ENCODE measurements at regions not wholly inside any gene's neighbourhood (a gene's known extent, or its start where the extent isn't known, plus 50 kb on each side); places are given as distances from the start of the nearest gene placed in this dataset.

DNA sequence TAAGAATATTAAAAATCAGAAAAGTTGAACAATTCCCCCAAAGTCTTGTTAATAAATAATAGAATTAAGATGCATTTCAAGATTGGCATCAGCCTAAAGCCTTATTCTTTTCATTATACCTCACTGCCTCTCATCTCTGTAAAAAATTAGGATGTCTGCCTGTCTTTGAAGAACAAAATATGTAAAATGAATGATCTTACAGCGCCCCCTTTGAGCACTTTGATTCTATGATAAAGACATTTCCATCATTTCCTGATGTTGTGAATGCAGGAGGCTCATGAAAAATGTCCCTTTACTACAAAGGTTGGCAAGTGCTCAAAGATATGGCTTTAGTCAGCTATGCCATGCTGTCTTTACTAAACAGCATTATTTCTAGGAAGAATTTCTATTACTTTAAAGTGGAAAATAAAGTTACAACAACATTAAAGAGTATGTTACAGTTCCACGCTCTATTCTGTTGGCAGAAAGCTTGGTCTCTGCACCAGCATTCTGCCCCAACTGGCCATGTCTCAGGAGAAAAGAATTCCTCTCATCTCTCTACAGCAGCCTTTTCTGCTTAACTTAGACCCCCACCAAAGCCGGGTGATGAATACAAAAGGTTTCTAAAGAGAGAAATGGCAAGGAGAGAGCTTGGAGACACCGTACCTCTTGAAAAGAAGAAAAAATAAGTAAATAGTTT is 95.1 kb downstream of the LLPH start:
- peak; percentile 21 to 66 for DNase-seq (ENCODE audit: low read depth in 1 of 2, low spot score in 1 of 2)
- Histone ChIP-seq H3K4me2 (no peak overlapping the region), H3K4me3 (no peak overlapping the region), H3K27ac (no peak overlapping the region), H3K9me3 (no peaks in the 10 kb centered on the region), H3K4me1 (no peaks in the 10 kb centered on the region)
- TF ChIP-seq SMC3 (IDR thresholded peaks at IDR 0.05) (peak; percentile 44; the same call in 2 of the 3 replicates), CBX2 (IDR thresholded peaks at IDR 0.05; ENCODE audit: borderline replicate concordance, low read depth) (no peak), CBX8 (IDR thresholded peaks at IDR 0.05) (no peak), GATA3 (IDR thresholded peaks at IDR 0.05; ENCODE audit: borderline replicate concordance) (no peak), FOSB (CRISPR knock-in tag; IDR thresholded peaks at IDR 0.05) (no peak), RAD21 (conservative IDR thresholded peaks at IDR 0.05 in 1 of 2, IDR thresholded peaks at IDR 0.05 in 1 of 2) (peak; percentile 72 to 76), TFCP2L1 (CRISPR knock-in tag; IDR thresholded peaks at IDR 0.05) (no peak)
- TF ChIP-seq, protein P1, sequence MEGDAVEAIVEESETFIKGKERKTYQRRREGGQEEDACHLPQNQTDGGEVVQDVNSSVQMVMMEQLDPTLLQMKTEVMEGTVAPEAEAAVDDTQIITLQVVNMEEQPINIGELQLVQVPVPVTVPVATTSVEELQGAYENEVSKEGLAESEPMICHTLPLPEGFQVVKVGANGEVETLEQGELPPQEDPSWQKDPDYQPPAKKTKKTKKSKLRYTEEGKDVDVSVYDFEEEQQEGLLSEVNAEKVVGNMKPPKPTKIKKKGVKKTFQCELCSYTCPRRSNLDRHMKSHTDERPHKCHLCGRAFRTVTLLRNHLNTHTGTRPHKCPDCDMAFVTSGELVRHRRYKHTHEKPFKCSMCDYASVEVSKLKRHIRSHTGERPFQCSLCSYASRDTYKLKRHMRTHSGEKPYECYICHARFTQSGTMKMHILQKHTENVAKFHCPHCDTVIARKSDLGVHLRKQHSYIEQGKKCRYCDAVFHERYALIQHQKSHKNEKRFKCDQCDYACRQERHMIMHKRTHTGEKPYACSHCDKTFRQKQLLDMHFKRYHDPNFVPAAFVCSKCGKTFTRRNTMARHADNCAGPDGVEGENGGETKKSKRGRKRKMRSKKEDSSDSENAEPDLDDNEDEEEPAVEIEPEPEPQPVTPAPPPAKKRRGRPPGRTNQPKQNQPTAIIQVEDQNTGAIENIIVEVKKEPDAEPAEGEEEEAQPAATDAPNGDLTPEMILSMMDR (IDR thresholded peaks at IDR 0.05): peak; percentile 55
- POLR2A ChIA-PET: interaction anchor here (0.8 kb wide), 1 partner anchor 294 kb away, joined by 3 read pairs; no protein-coding TSS in a partner anchor
- CTCF ChIA-PET: interaction anchor here (0.6 to 1.9 kb wide), 14 partner anchors 10 to 729 kb away, joined by 3 to 6 read pairs (median 4); no protein-coding TSS in a partner anchor
- FAIRE-seq: no peak
- ATAC-seq: peak in 1 of 2 experiments; percentile 71; a peak in 3 of 6 replicates
- 28% methylated on average over 4 of the region's 4 CpGs for WGBS (ENCODE audit: missing lambda C conversion rate)

DNA sequence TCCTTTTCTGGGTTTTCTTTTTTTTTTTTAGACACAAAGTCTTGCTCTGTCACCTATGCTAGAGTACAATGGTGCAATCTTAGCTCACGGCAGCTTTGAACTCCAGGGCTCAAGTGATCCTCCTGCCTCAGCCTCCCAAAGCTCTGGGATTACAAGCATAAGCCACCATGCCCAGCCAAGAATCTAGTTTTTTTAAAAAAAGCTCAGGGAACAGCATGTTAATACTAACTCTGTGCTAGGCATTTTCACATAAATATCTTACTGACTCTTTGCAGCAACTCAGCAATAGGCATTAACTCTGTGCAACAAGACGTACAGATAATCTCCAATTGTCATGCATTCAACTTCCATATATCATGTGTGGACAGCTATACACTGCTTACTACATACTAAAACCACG is 97.4 kb downstream of the LLPH start:
- Histone ChIP-seq H3K4me2 (no peak overlapping the region), H3K9me3 (no peaks in the 10 kb centered on the region), H3K4me1 (no peaks in the 10 kb centered on the region), H3K27ac (no peak overlapping the region), H3K4me3 (no peak overlapping the region)
- CTCF ChIA-PET: interaction anchor here (0.7 to 2.4 kb wide), 2 partner anchors 75 to 431 kb away, joined by 3 to 8 read pairs; no protein-coding TSS in a partner anchor
- ATAC-seq (no peak), DNase-seq (ENCODE audit: low read depth in 1 of 2, low spot score in 1 of 2) (no peak), FAIRE-seq (no peak)
- POLR2A ChIA-PET: no interaction called here
- TF ChIP-seq RARB (CRISPR knock-in tag; IDR thresholded peaks at IDR 0.05): no peak
- no peak for TF ChIP-seq TP53 (CRISPR knock-in tag; IDR thresholded peaks at IDR 0.05)
- no peak for TF ChIP-seq POLR2A (IDR thresholded peaks at IDR 0.05; ENCODE audit: low read length)
- TF ChIP-seq HOXA7 (CRISPR knock-in tag; IDR thresholded peaks at IDR 0.05): no peak
- TF ChIP-seq CBX8 (IDR thresholded peaks at IDR 0.05): no peak
- no peak for TF ChIP-seq ZSCAN20 (CRISPR knock-in tag; IDR thresholded peaks at IDR 0.05)
- no peak for TF ChIP-seq RAD21 (conservative IDR thresholded peaks at IDR 0.05 in 1 of 2, IDR thresholded peaks at IDR 0.05 in 1 of 2)
- no peak for TF ChIP-seq NPAS2 (CRISPR knock-in tag; IDR thresholded peaks at IDR 0.05; ENCODE audit: borderline replicate concordance)
- no peak for TF ChIP-seq KDM1A (IDR thresholded peaks at IDR 0.05; ENCODE audit: low read depth)
- TF ChIP-seq FOSL2 (IDR thresholded peaks at IDR 0.05): no peak
- TF ChIP-seq FOSL2 (CRISPR knock-in tag; IDR thresholded peaks at IDR 0.05): no peak
- TF ChIP-seq BHLHE40 (IDR thresholded peaks at IDR 0.05; ENCODE audit: low read depth, low read length): no peak
- TF ChIP-seq MAFK (IDR thresholded peaks at IDR 0.05; ENCODE audit: partially characterized antibody): no peak
- no peak for TF ChIP-seq RCOR1 (IDR thresholded peaks at IDR 0.05; ENCODE audit: low read depth, low read length)
- no peak for TF ChIP-seq PHF8 (IDR thresholded peaks at IDR 0.05; ENCODE audit: borderline replicate concordance, low read depth)
- WGBS (ENCODE audit: missing lambda C conversion rate): 60% methylated on average over 3 of the region's 3 CpGs

DNA sequence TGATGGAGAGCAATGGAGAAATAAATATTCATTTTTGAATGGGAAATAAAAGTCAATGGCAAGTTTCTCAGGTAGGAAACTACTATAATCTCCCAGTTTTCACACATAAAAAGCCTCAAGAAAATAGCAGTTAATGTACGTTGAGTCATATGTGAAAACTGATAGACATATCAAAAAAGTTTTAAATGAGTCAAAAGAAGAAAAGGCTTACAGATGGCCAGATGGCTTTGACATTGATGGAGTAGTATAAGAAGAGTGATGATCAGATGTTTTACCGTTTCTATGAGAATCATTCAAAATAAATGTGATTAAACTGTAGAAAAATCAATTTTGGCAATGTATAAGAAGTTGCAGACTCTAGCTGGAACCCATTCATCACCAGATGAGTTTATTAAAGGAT is 97.8 kb downstream of the LLPH start:
- no peak overlapping the region for H3K4me3 ChIP-seq
- 57% methylated on average over 2 of the region's 2 CpGs for WGBS (ENCODE audit: missing lambda C conversion rate)
- POLR2A ChIA-PET: no interaction called here
- TF ChIP-seq RAD21 (conservative IDR thresholded peaks at IDR 0.05 in 1 of 2, IDR thresholded peaks at IDR 0.05 in 1 of 2) (no peak), TFCP2L1 (CRISPR knock-in tag; IDR thresholded peaks at IDR 0.05) (no peak), ZFP36 (IDR thresholded peaks at IDR 0.05; ENCODE audit: borderline replicate concordance, partially characterized antibody) (no peak), TP53 (CRISPR knock-in tag; IDR thresholded peaks at IDR 0.05) (no peak), NFE2L2 (conservative IDR thresholded peaks at IDR 0.05; ENCODE audit: low read length) (no peak)
- TF ChIP-seq, protein P1 (IDR thresholded peaks at IDR 0.05): no peak
- TF ChIP-seq, protein P2, sequence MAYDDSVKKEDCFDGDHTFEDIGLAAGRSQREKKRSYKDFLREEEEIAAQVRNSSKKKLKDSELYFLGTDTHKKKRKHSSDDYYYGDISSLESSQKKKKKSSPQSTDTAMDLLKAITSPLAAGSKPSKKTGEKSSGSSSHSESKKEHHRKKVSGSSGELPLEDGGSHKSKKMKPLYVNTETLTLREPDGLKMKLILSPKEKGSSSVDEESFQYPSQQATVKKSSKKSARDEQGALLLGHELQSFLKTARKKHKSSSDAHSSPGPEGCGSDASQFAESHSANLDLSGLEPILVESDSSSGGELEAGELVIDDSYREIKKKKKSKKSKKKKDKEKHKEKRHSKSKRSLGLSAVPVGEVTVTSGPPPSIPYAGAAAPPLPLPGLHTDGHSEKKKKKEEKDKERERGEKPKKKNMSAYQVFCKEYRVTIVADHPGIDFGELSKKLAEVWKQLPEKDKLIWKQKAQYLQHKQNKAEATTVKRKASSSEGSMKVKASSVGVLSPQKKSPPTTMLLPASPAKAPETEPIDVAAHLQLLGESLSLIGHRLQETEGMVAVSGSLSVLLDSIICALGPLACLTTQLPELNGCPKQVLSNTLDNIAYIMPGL (CRISPR knock-in tag; IDR thresholded peaks at IDR 0.05; ENCODE audit: borderline replicate concordance): no peak
- TF ChIP-seq, protein P3, sequence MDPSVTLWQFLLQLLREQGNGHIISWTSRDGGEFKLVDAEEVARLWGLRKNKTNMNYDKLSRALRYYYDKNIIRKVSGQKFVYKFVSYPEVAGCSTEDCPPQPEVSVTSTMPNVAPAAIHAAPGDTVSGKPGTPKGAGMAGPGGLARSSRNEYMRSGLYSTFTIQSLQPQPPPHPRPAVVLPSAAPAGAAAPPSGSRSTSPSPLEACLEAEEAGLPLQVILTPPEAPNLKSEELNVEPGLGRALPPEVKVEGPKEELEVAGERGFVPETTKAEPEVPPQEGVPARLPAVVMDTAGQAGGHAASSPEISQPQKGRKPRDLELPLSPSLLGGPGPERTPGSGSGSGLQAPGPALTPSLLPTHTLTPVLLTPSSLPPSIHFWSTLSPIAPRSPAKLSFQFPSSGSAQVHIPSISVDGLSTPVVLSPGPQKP (IDR thresholded peaks at IDR 0.05; ENCODE audit: low read depth, low read length): no peak
- TF ChIP-seq, protein P4, sequence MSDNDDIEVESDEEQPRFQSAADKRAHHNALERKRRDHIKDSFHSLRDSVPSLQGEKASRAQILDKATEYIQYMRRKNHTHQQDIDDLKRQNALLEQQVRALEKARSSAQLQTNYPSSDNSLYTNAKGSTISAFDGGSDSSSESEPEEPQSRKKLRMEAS (IDR thresholded peaks at IDR 0.05): no peak
- TF ChIP-seq, protein P5, sequence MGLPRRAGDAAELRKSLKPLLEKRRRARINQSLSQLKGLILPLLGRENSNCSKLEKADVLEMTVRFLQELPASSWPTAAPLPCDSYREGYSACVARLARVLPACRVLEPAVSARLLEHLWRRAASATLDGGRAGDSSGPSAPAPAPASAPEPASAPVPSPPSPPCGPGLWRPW (IDR thresholded peaks at IDR 0.05): no peak
- FAIRE-seq (no peak), DNase-seq (ENCODE audit: low read depth in 1 of 2, low spot score in 1 of 2) (no peak), ATAC-seq (no peak)
- CTCF ChIA-PET: interaction anchor here (0.7 to 2.4 kb wide), 2 partner anchors 75 to 430 kb away, joined by 3 to 8 read pairs; no protein-coding TSS in a partner anchor
- no peaks in the 10 kb centered on the region for H3K9me3 ChIP-seq
- H3K4me1 ChIP-seq: no peaks in the 10 kb centered on the region
- H3K4me2 ChIP-seq: no peak overlapping the region
- H3K27ac ChIP-seq: no peak overlapping the region
